Sciatic nerve (tissue), 2 donors: ENCODE measurements at regions not wholly inside any gene's neighbourhood (a gene's known extent, or its start where the extent isn't known, plus 50 kb on each side); places are given as distances from the start of the nearest gene placed in this dataset.
"Not testable (repeated sequence)": the region's sequence is repeated elsewhere in the genome, so short reads cannot be mapped to it uniquely, and the experiment has no call there.

Source experiments
- ATAC-seq: fragments of 200-7000 bp; cut with Tn5 transposase; one replicate; pipeline ENCODE4 v1.9.1; 2020; ENCODE audit warnings: mild to moderate bottlenecking, moderate library complexity
- DNase-seq: peaks from one replicate; pipeline ENCODE4 v3.0.0-alpha.2; 2020; ENCODE audit warnings: low spot score
- intact Hi-C: fragments of 100-400 bp; cut with DNase I; formaldehyde crosslinking; loops from one replicate; pipeline ENCODE4 v1.14.2; 2022
- donor health status: DM: no; HTN: no; CAD: no.
- donor health status: DM: no; HTN: no; CAD: no.

GRCh38 chr16:21526923-21527807 lies 72.2 kb upstream of the METTL9 start:
- ATAC-seq (no peak), DNase-seq (no peak)
- intact Hi-C loops = no loop called here

- DNase-seq, ATAC-seq, intact Hi-C loops: not testable (repeated sequence)
These were observed 70.2 kb upstream of the METTL9 start for GRCh38 chr16:21529060-21529658.

GRCh38 chr16:21530729-21531383 lies 68.5 kb upstream of the METTL9 start:
- intact Hi-C loops, ATAC-seq, DNase-seq: not testable (repeated sequence)

GRCh38 chr16:21532996-21533395 lies 66.4 kb upstream of the METTL9 start:
- ATAC-seq, intact Hi-C loops, DNase-seq: not testable (repeated sequence)

DNA sequence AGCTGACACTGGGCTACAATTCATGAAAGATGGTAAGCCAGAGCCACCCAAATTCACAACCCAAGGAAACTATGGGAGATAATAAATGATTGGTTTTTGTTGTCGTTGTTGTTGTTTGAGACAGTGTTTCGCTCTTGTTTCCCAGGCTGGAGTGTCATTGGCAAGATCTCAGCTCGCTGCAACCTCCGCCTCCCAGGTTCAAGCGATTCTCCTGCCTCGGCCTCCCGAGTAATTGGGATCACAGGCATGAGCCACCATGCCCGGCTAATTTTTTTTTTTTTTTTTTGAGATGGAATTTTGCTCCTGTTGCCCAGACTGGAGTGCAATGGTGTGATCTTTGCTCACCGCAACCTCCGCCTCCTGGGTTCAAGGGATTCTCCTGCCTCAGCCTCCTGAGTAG lies 65.9 kb upstream of the METTL9 start:
- DNase-seq, intact Hi-C loops, ATAC-seq: not testable (repeated sequence)

- intact Hi-C loops, DNase-seq, ATAC-seq: not testable (repeated sequence)
These were observed 64.8 kb upstream of the METTL9 start for GRCh38 chr16:21534561-21534960.

- ATAC-seq, intact Hi-C loops, DNase-seq: not testable (repeated sequence)
These were observed 64.2 kb upstream of the METTL9 start for GRCh38 chr16:21535201-21535600.

- DNase-seq, intact Hi-C loops: not testable (repeated sequence)
- ATAC-seq = peak; percentile 20
These were observed 62.6 kb upstream of the METTL9 start for GRCh38 chr16:21536740-21537139.

- DNase-seq, intact Hi-C loops, ATAC-seq: not testable (repeated sequence)
These were observed 61.8 kb upstream of the METTL9 start for GRCh38 chr16:21537598-21537997.

DNA sequence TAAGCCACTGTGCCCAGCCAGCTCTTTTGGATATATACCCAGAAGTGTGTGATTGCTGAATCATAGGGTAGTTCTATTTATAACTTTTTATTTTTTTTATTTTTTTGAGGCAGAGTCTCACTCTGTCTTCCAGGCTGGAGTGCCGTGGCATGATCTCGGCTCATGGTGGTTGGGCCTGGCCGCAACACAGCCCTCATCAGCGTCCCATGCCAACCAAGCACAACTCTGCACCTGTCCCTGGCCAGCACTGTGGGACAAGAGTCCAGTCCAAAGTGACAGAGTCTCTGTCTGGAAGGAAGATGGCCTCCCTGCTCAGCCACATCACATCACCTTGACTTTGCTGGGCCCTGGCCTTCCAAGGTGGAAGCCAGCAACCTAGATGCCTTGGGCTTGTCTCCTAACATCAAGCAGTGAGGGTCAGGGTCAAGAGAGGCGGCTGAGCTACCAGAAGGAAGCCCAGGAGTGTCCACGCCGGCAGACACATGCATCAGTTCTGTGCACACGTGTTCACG lies 60.2 kb upstream of the METTL9 start:
- intact Hi-C loops, DNase-seq, ATAC-seq: not testable (repeated sequence)

DNA sequence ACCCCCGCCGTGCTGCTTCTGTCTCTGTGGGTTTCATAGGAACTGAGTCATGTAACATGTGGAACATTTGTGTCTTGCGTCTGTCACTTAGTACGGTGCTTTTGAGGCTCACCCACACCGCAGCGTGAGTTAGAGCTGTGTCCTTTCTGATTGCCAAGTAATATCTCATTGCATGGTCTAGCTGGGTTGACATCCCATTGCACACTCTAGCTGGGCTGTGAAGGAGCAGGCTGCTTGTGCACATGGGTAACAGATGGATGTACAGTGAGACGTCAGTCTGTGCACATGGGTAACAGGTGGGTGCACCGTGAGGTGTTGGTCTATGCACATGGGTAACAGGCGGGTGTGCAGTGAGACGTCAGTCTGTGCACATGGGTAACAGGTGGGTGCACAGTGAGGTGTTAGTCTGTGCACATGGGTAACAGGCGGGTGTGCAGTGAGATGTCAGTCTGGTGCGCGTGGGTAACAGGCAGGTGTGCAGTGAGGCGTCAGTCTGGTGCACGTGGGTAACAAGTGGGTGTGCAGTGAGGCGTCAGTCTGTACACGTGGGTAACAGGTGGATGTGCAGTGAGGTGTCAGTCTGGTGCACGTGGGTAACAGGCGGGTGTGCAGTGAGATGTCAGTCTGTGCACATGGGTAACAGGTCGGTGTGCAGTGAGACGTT lies 58.5 kb upstream of the METTL9 start:
- DNase-seq, ATAC-seq, intact Hi-C loops: not testable (repeated sequence)

DNA sequence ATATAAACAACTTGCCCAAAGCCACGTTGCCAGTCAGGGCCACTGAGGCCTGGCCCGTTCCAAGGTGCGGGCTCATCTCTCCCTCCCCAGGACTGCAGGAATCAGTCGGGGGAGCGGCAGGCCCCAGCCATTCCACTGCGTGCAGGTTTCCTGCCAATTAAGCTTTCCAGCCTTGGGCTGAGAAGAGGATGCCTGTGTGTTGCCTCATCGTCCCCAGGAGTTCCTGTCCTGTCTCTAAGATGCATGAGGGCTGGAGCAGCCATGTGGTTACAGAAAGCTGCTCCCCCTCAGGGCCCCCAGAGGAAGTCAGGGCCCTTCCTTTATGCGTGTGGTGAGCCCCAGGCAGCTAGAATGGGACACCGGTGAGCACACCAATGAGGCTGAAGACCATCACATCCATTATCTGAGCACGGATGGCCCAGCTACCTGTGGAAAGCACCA lies 57.7 kb upstream of the METTL9 start:
- ATAC-seq, DNase-seq, intact Hi-C loops: not testable (repeated sequence)

- intact Hi-C loops, ATAC-seq, DNase-seq: not testable (repeated sequence)
These were observed 57.3 kb upstream of the METTL9 start for GRCh38 chr16:21542075-21542474.

- intact Hi-C loops, ATAC-seq, DNase-seq: not testable (repeated sequence)
These were observed 56.8 kb upstream of the METTL9 start for GRCh38 chr16:21542491-21543124.

- ATAC-seq = peak; percentile 8
- intact Hi-C loops, DNase-seq: not testable (repeated sequence)
These were observed 56.1 kb upstream of the METTL9 start for GRCh38 chr16:21543151-21543836.

DNA sequence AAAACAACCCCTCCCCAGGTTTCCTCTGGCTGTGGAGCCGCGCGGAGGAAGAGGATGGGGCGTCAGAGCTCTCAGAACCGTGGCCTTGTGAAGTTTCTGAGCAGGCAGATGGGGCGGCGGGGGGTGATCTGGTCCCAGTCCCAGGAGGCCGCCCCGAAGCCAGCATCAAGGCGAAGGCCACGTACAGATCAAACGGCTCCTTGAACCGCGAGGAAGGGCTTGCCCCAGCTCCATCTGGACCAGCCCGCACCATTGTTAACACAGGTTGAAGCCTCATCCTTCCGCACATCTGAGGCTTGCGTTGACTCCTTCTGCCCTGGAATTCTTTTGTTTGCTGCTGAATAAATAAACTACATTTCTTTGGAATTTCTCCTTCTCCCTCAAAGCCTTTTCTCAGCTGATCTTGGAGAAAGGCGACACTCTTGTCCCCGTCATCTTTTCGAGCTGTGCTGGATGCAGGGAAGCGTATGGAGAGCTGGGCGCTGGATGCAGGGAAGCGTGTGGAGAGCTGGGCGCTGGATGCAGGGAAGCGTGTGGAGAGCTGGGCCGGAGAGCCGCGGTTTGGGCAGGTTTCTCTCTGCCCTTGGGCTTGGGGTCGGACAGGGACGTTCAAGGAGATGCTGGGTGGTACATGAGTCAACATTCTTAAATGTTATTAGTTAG lies 53.6 kb upstream of the METTL9 start:
- intact Hi-C loops, DNase-seq, ATAC-seq: not testable (repeated sequence)

DNA sequence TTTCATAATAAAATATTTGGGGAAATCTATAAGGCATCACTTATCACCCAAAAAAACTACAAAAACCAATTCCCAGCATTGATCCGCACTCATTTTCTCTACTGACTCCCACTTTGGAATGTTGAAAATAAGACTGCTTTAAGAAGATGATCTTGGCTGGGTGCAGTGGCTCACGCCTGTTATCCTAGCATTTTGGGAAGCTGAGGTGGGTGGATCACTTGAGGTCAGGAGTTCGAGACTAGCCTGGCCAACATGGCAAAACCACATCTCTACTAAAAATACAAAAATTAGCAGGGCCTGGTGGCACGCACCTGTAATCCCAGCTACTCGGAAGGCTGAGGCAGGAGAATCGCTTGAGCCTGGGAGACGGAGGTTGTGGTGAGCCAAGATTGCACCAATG lies 50.0 kb upstream of the METTL9 start:
- intact Hi-C loops, ATAC-seq, DNase-seq: not testable (repeated sequence)
